Neural cell (in vitro differentiated cells): ENCODE measurements at regions not wholly inside any gene's neighbourhood (a gene's known extent, or its start where the extent isn't known, plus 50 kb on each side); places are given as distances from the start of the nearest gene placed in this dataset.

ENCODE experiments used
- H2AFZ ChIP-seq: fragments of 200-600, 300-800 bp; sonication (generic), shearing (Covaris generic); 2 replicates; pipeline ENCODE4 v1.6.0; 2014; ENCODE audit warnings: low read depth, mild to moderate bottlenecking, antibody characterized with exemption, low read length, moderate library complexity
- H3F3A ChIP-seq: fragments of 200-600 bp; shearing (Covaris generic); 2 replicates; pipeline ENCODE4 v1.6.1; 2016; ENCODE audit warnings: mild to moderate bottlenecking, moderate library complexity, mixed read lengths, antibody characterized with exemption, low read length; ENCODE audit not compliant: insufficient read depth, poor library complexity, severe bottlenecking
- H3K27ac ChIP-seq: fragments of 200-600, 300-800 bp; sonication (generic), shearing (Covaris generic); 2 replicates; pipeline ENCODE4 v1.5.1; 2014; ENCODE audit warnings: mild to moderate bottlenecking, low read length, moderate library complexity
- H3K27me3 ChIP-seq: fragments of 300-800, 200-600 bp; sonication (generic), shearing (Covaris generic); 2 replicates; pipeline ENCODE4 v1.6.0; 2014; ENCODE audit warnings: mild to moderate bottlenecking, low read depth, low read length, moderate library complexity; ENCODE audit not compliant: insufficient read depth
- H3K36me3 ChIP-seq: fragments of 300-800, 200-600 bp; sonication (generic), shearing (Covaris generic); 2 replicates; pipeline ENCODE4 v1.5.1; 2014; ENCODE audit warnings: mild to moderate bottlenecking, antibody characterized with exemption, low read length, moderate library complexity; ENCODE audit not compliant: insufficient read depth
- H3K4me2 ChIP-seq: fragments of 300-800, 200-600 bp; sonication (generic), shearing (Covaris generic); 2 replicates; pipeline ENCODE4 v1.6.0; 2014; ENCODE audit warnings: mild to moderate bottlenecking, low read length
- H3K4me3 ChIP-seq: fragments of 300-800, 200-600 bp; sonication (generic), shearing (Covaris generic); 2 replicates; pipeline ENCODE4 v1.5.1; 2014; ENCODE audit warnings: mild to moderate bottlenecking, low read length, moderate library complexity
- H3K79me2 ChIP-seq: fragments of 200-600 bp; shearing (Covaris generic); replicated peaks from 2 replicates; pipeline ENCODE4 v1.6.0; 2014; ENCODE audit warnings: mild to moderate bottlenecking, low read length, moderate library complexity; ENCODE audit not compliant: insufficient read depth
- H3K9ac ChIP-seq: fragments of 300-800, 200-600 bp; sonication (generic), shearing (Covaris generic); 2 replicates; pipeline ENCODE4 v1.6.1; 2016; ENCODE audit warnings: mild to moderate bottlenecking, low read length, mixed read lengths
- H3K9me2 ChIP-seq: fragments of 200-600 bp; shearing (Covaris generic); 2 replicates; pipeline ENCODE4 v1.6.1; 2016; ENCODE audit warnings: mild to moderate bottlenecking, low read length, mixed read lengths; ENCODE audit not compliant: insufficient read depth
- H3K9me3 ChIP-seq: fragments of 200-600, 300-800 bp; sonication (generic), shearing (Covaris generic); 2 replicates; pipeline ENCODE4 v1.6.1; 2016; ENCODE audit warnings: mild to moderate bottlenecking, mixed run types, low read length, moderate library complexity, mixed read lengths
- H4K20me1 ChIP-seq: fragments of 200-600 bp; shearing (Covaris generic); 2 replicates; pipeline ENCODE4 v1.6.1; 2016; ENCODE audit warnings: mild to moderate bottlenecking, mixed run types; ENCODE audit not compliant: insufficient read depth
- CTCF ChIP-seq: fragments of 450-650 bp; IDR thresholded peaks from 2 replicates; pipeline ENCODE4 v1.5.1; 2014; ENCODE audit warnings: antibody characterized with exemption, mild to moderate bottlenecking, moderate library complexity; ENCODE audit not compliant: poor library complexity, severe bottlenecking
- EP300 ChIP-seq: fragments of 450-650 bp; conservative IDR thresholded peaks from 2 replicates; pipeline ENCODE4 v1.6.1; 2014; ENCODE audit warnings: antibody characterized with exemption, mild to moderate bottlenecking, moderate library complexity; ENCODE audit not compliant: poor library complexity, severe bottlenecking
- EZH2 ChIP-seq: fragments of 200-600, 300-800 bp; shearing (Covaris generic), sonication (generic); IDR thresholded peaks from 2 replicates; pipeline ENCODE4 v1.6.1; 2014; ENCODE audit warnings: antibody characterized with exemption, low read length, borderline replicate concordance, mild to moderate bottlenecking; ENCODE audit not compliant: insufficient read depth, poor library complexity, severe bottlenecking
- MXI1 ChIP-seq: fragments of 450-650 bp; conservative IDR thresholded peaks from 2 replicates; pipeline ENCODE4 v1.6.1; 2014; ENCODE audit warnings: antibody characterized with exemption, mild to moderate bottlenecking; ENCODE audit not compliant: poor library complexity, severe bottlenecking
- POLR2AphosphoS5 ChIP-seq: IDR thresholded peaks from 2 replicates; pipeline ENCODE4 v1.6.1; 2012
- RAD21 ChIP-seq: fragments of 450-650 bp; conservative IDR thresholded peaks from 2 replicates; pipeline ENCODE4 v1.6.1; 2014; ENCODE audit warnings: antibody characterized with exemption, mild to moderate bottlenecking, moderate library complexity
- REST ChIP-seq: IDR thresholded peaks from 2 replicates; pipeline ENCODE4 v1.6.1; 2012; ENCODE audit warnings: borderline replicate concordance
- SMC3 ChIP-seq: fragments of 450-650 bp; conservative IDR thresholded peaks from 2 replicates; pipeline ENCODE4 v1.6.1; 2014; ENCODE audit warnings: antibody characterized with exemption, mild to moderate bottlenecking, moderate library complexity; ENCODE audit not compliant: poor library complexity
- TAF1 ChIP-seq: IDR thresholded peaks from 2 replicates; pipeline ENCODE4 v1.6.1; 2012; ENCODE audit warnings: low read depth

GRCh38 chr17:72474243-72474642 is 353.4 kb downstream of the SOX9 start:
- H3K27ac ChIP-seq, result no peak overlapping the region

GRCh38 chr17:72474719-72475477 is 354.1 kb downstream of the SOX9 start:
- Histone ChIP-seq H3F3A (no peaks in the 10 kb centered on the region), H3K27me3 (no peaks in the 10 kb centered on the region), H3K9me2 (no peaks in the 10 kb centered on the region), H3K4me3 (no peak overlapping the region), H3K36me3 (no peaks in the 10 kb centered on the region), H3K4me2 (no peak overlapping the region), H3K9me3 (no peaks in the 10 kb centered on the region), H4K20me1 (no peaks in the 10 kb centered on the region), H3K9ac (no peak overlapping the region), H2AFZ (no peak overlapping the region), H3K27ac (no peak overlapping the region), H3K79me2 (no peaks in the 10 kb centered on the region)
- TF ChIP-seq TAF1, result no peak
- TF ChIP-seq RAD21, result no peak
- TF ChIP-seq EZH2, result no peak
- no peak for TF ChIP-seq REST
- no peak for TF ChIP-seq POLR2AphosphoS5
- TF ChIP-seq EP300, result no peak
- no peak for TF ChIP-seq CTCF

More at GRCh38 chr17:72474243-72474642, 353.4 kb downstream of the SOX9 start:
- Histone ChIP-seq H3F3A (no peaks in the 10 kb centered on the region), H4K20me1 (no peaks in the 10 kb centered on the region), H3K9me2 (no peaks in the 10 kb centered on the region), H2AFZ (no peak overlapping the region), H3K9ac (no peak overlapping the region), H3K79me2 (no peaks in the 10 kb centered on the region), H3K27me3 (no peaks in the 10 kb centered on the region), H3K36me3 (no peaks in the 10 kb centered on the region), H3K4me3 (no peak overlapping the region), H3K4me2 (no peak overlapping the region), H3K9me3 (no peaks in the 10 kb centered on the region)
- TF ChIP-seq EP300, result no peak

- Histone ChIP-seq H3K4me2 (no peak overlapping the region), H3K79me2 (no peaks in the 10 kb centered on the region), H2AFZ (no peak overlapping the region), H3K36me3 (no peaks in the 10 kb centered on the region), H3K4me3 (no peak overlapping the region), H3K27me3 (no peaks in the 10 kb centered on the region), H3K9me2 (no peaks in the 10 kb centered on the region), H3K9ac (no peak overlapping the region), H3K9me3 (no peaks in the 10 kb centered on the region), H4K20me1 (no peaks in the 10 kb centered on the region), H3F3A (no peaks in the 10 kb centered on the region), H3K27ac (no peak overlapping the region)
- TF ChIP-seq SMC3 (no peak), MXI1 (no peak), RAD21 (no peak), CTCF (no peak), REST (no peak), TAF1 (no peak), EP300 (no peak), POLR2AphosphoS5 (no peak), EZH2 (no peak)
Measured at GRCh38 chr17:72476134-72476533, 355.3 kb downstream of the SOX9 start.
